ENCODE measurements at regions not wholly inside any gene's neighbourhood (a gene's known extent, or its start where the extent isn't known, plus 50 kb on each side); places are given as distances from the start of the nearest gene placed in this dataset.
"Not testable (repeated sequence)": the region's sequence is repeated elsewhere in the genome, so short reads cannot be mapped to it uniquely, and the experiment has no call there.

GRCh38 chr5:106088462-106088861 lies 1582.3 kb downstream of the EFNA5 start:
- DNase-seq = no peak

DNA sequence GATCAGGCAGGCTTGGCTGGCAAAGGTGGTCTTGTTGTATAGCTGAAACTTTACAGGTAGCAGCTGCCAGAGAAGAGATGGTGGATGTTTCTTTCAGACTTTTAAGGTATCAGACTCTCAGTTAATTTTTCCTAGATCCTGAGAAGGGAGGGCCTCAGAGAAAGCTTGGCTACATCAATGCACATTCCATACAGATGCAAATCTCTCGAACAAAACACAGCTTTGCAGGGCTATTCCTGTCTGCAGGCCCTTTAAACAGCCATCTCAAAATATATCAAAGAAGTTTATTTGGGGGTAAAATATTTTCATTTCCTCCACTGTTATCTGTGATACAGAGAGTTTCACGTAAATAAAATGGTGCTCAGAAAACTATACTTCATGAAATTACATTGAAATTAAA lies 1584.4 kb downstream of the EFNA5 start:
- no peak for DNase-seq

- DNase-seq = no peak
Measured at GRCh38 chr5:106085556-106085955, 1585.2 kb downstream of the EFNA5 start.

DNA sequence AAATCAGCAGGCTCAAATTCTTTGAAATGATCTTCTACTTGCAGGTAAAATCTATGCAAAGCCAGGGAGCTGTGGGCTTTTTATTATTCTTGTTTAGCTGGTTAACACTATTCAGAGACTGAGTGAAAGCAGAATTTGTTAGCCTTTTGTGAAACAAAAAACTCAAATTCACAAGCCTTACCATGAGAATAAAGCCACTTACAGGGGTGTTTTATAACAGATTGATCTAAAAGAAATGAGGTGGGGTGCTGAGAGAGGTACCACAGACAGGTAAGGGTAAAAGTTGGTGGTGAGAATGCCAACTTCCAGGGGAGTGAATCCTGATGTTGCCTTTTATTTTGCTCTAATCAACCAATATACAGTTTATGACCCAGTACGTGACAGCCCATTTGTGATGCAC lies 1585.6 kb downstream of the EFNA5 start:
- no peak for DNase-seq

DNA sequence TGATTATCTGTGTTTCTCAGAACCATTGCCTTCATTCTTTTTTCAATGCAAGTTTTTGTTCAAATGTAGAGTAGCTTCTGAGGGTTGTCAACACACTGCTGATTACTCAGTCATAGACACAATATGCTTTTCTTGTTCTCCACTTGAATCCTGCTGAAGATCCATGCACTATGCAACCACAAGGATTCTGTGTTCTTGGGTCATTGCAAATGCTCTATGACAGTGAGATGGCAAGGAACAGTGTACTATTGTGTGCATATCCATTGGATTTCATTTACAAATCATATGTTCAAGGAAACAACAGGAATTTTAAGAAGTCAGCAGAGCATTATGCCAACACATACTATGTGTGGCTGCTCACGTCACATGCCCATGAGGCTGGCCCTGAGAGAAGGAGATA lies 1590.2 kb downstream of the EFNA5 start:
- no peak for DNase-seq

DNA sequence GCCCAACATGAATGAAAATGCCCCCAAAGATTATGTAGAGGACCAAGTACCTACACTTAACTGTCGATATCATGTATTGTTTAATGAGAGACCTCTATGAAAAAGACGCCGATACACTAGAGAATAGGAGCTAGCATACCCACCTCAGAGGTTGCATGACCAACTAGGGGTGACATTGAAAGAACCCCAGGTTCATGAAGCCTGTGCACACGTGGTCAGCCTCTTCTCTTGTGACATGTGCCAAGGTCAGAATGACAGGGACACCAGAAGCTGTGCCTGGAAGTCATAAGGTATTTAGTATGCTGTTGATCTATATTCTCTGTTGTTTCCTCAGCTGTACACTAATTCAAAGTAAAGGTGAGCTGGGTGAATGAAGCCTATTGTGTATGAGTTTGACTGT lies 1594.1 kb downstream of the EFNA5 start:
- no peak for DNase-seq

GRCh38 chr5:106072208-106072607 lies 1598.5 kb downstream of the EFNA5 start:
- no peak for DNase-seq

DNA sequence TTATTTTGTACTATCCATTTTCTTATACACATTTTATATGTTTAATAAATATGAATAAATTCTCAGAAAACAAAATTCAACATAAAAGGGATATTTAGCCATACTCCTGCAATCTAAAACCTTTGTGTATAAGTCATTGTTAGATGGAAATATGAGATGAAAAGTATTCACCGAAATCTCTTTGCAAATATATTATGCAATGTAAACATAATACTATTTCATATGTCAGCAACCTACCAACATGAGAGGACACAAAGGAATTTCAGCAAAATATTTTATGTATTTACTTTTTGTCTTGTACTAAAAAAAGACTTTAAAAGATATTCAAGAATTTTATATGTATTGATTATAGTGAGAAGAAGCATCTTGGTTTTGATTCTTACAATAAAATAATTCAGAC lies 1623.4 kb downstream of the EFNA5 start:
- DNase-seq = no peak

DNA sequence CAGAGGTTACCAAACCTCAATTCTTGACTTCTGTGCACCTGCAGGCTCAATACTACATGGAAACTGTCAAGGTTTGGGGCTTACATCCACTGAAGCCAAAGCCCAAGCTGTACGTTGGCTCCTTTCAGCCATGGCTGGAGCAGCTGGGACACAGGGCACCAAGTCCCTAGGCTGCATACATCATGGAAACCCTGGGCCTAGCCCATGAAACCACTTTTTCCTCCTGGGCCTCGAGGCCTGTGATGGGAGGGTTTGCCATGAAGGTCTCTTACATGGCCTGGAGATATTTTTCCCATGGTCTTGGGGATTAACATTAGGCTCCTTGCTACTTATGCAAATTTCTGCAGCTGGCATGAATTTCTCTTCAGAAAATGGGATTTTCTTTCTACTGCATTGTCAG lies 1638.7 kb downstream of the EFNA5 start:
- DNase-seq = not testable (repeated sequence)

DNA sequence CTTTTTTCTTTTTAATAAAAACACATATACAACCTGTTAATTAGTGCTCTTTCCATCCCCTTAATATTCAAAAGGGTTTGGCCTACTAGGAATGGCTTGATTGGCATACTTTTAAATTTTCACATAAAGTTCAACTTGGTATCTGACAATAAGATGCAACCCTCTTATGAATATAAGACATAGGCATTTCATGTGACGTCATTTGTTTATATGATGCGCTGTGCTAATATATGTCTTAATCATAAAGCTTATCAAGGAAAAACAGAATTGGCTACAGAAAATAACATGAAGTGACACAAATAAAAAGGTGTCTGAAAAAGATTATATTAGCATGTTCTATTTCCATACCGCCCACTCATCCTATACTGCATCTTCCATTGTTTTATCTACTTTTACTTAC lies 1642.4 kb downstream of the EFNA5 start:
- DNase-seq = no peak

- DNase-seq = no peak
Measured at GRCh38 chr5:106020894-106021293, 1649.8 kb downstream of the EFNA5 start.

DNA sequence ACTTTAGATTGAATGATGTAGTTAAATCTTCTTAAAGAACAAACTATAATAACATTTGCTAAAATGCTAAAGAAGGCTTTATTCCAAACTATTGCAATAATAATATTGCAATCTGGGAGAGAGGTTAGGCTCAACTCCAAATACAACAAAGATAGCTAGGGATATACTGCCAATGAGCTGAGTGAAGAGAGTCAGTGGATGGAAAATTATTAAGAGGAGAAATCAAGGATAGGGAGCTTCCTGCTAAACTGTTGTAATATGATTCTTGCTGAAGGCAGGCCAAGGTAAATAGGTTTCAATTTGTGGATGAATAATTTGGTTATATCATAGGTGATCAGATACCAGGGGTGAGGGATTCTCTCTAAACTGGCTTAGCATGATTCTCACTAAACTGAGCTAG lies 1651.5 kb downstream of the EFNA5 start:
- DNase-seq = no peak

- DNase-seq = no peak
Measured at GRCh38 chr5:106017243-106017857, 1653.4 kb downstream of the EFNA5 start.

DNA sequence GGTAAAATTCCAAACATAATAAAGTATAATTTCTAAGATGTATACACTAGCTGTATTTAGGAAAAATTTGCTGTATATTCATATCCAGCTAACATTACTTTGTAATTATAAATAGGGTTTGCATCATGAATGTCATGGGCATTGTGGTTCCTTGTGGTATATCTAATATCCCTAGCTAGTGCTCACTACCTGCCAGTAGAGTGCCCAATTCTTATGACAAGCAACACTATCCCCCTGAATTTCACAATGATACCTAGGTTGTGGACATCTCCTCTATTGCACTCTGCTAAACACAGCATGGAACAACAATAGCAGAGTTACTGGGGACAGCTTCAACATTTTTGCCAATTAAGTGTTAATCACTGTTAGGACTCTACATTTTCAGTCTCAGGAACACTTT lies 1656.5 kb downstream of the EFNA5 start:
- no peak for DNase-seq

DNA sequence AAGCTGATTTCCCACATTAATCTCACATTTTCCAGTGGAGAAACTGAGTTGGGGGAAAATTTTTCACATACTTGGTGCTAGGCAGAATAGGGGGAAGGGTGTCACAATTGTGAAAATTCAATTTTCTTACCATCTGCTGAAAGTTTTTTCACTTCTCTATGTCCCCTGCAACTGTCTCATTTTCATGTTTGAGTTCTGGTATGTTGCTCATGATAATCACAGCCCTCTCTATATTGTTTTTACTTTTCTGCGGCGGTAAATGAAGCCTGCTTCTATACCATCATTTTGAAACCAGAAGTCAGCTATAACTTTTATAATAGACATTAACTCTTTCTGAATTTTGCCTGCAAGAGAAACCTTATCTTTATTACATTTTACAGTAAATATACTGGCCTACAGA lies 1664.5 kb downstream of the EFNA5 start:
- no peak for DNase-seq

DNA sequence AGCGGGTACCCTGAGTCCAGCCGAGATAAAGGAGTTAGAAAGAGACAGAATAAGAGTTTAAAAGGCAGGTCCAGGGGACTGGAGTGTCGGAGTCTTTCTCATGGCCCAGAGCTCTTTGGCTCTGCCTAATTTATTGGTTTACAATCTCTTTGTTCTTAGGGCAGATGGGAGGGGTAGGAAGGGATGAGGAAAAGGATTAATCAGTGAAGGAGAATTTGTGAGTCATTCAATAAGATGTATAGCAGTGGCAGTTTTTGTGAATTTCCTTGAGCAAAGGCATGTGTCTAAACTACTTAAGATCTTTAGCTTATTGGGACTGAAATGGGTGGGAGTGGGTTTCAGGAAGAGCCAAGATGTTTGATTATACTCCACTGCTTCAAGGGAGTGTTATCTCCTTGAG lies 1671.7 kb downstream of the EFNA5 start:
- DNase-seq = not testable (repeated sequence)

- DNase-seq = no peak
Measured at GRCh38 chr5:105993027-105993426, 1677.7 kb downstream of the EFNA5 start.

GRCh38 chr5:105982526-105982925 lies 1688.2 kb downstream of the EFNA5 start:
- no peak for DNase-seq

DNA sequence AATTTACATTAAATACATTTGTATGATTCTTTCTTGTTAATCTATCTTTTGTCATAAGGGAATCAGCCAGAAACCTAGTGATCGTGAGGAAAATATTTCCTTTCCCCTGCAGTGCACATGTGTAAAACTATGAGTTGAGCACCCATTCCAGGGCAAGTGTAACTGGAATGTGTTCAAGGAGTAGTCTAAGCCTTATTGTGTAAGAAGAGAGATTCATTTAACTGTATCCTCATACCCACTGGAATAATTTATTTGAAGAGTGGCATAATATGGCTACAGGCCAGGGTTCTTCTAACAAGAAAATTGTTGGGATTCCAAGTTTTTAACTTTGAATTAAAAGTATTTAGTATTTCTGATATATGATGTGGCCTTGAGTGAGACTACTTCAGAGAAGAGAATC lies 1692.7 kb downstream of the EFNA5 start:
- DNase-seq = no peak

- no peak for DNase-seq
Measured at GRCh38 chr5:105977163-105977562, 1693.6 kb downstream of the EFNA5 start.

DNA sequence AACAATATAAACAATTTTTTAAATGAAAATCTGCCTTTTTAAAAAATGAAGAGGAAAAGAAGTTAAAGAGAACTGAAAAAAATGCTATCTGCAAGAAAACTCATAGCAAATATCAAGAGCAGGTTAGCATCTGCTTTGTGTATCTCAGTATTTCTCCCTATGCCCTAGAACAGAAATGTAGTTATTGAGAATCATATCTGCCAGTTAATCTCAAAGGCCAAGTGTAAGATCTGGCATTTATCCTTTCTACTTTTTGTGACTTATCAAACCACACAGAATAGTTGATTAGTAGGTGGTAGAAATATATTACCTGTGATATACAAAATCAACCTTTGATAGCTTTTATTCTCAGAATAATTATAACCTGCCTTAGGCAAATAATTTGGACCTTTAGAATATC lies 1699.8 kb downstream of the EFNA5 start:
- no peak for DNase-seq

GRCh38 chr5:105968981-105969380 lies 1701.8 kb downstream of the EFNA5 start:
- no peak for DNase-seq

DNA sequence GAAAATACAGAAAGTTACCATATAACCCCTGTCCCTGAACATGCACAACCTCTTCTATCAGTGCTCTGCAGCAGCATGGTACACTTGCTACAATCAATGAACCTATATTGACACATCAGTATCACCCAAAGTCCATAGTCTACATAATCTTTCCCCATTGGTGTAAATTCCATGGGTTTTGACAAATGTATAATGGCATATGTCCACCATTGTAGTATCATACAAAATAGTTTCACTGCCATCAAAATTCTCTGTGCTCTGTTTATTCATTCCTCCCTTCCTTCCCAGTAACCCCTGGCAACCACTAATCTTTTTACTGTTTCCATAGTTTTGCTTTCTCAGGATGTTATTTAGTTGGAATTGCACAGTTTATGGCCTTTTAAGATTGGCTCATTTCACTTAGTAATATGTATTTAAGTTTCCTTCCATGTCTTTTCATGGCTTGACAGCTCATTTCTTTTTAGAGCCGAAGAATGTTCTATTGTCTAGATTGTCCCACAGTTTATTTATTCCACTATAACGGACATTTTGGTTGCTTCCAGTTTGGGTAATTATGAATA lies 1707.0 kb downstream of the EFNA5 start:
- DNase-seq = no peak

DNA sequence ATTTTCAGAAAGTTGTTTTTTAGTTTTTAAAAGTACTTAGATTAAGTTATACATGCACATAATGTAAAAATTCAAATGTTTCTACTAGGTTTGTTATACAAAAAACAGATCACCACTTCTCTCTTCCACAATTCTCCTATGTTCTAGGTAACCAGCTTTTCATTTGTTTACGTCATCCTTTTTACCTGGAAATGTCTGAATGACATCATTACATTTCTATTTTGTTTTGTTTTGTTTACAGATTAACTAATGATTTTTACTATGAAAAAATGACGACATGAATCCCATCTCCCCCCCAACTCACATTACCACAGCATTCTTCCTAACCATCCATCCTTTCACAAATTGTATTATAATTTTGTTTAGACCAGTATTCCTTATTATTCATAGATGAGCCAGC lies 1709.2 kb downstream of the EFNA5 start:
- no peak for DNase-seq

GRCh38 chr5:105956456-105957196 lies 1714.1 kb downstream of the EFNA5 start:
- no peak for DNase-seq
